Pancreas (tissue), 10 donors: ENCODE measurements at regions not wholly inside any gene's neighbourhood (a gene's known extent, or its start where the extent isn't known, plus 50 kb on each side); places are given as distances from the start of the nearest gene placed in this dataset.
A peak's percentile ranks its signal among the peaks of the same experiment; 100 is the strongest.

Source experiments
- ATAC-seq, 4 donors: fragments of 200-7000 bp; cut with Tn5 transposase; one replicate each; pipeline versions ENCODE4 v1.8.0 to v1.9.1; 2020; ENCODE audit warnings: mild to moderate bottlenecking in 4 of 4, moderate library complexity in 4 of 4
- DNase-seq, 6 donors: peaks; one replicate each; pipeline ENCODE4 v3.0.0-alpha.2; 2020
- FAIRE-seq: peaks from 2 replicates; lab custom pipeline; 2012; peaks lifted over from hg19 to GRCh38; lab: Jason Lieb, UNC
- H3K27ac ChIP-seq, 4 donors: fragments of 200-600 bp; sonication (generic); 1 replicate in 3 of 4; 2 replicates in 1 of 4; pipeline versions ENCODE4 v1.5.0 to v1.8.0; 2020
- H3K27me3 ChIP-seq, 4 donors: fragments of 200-600 bp; one replicate each; pipeline ENCODE4 v1.8.0; 2021
- H3K36me3 ChIP-seq, 3 donors: fragments of 200-600 bp; sonication (generic) in 1 of 3; one replicate each; pipeline versions ENCODE4 v1.5.0 to v1.8.0; 2020 to 2021
- H3K4me1 ChIP-seq, 3 donors: fragments of 200-600 bp; one replicate each; pipeline ENCODE4 v1.8.0; 2021
- H3K4me3 ChIP-seq, 4 donors: fragments of 200-600 bp; sonication (generic) in 2 of 4; one replicate each; pipeline versions ENCODE4 v1.5.0 to v1.8.0; 2020 to 2021
- H3K9me3 ChIP-seq, 4 donors: fragments of 200-600 bp; one replicate each; pipeline ENCODE4 v1.8.0; 2021
- WGBS, 2 donors: extraction: QIAGEN DNeasy Blood & Tissue Kit; methylation state at CpG; one replicate each; pipeline ENCODE4 v1.1.7; 2013; 5-methylcytosine and 5-hydroxymethylcytosine counted together
- intact Hi-C, 3 donors: fragments of 100-400 bp; cut with DNase I; formaldehyde crosslinking; loops; one replicate each; pipeline versions ENCODE4 v1.11.1 to v1.14.2; 2022
- TF ChIP-seq, protein P1 (sequence below), 4 donors: fragments of 200-600 bp; sonication (generic) in 3 of 4; IDR thresholded peaks; one replicate each; pipeline versions ENCODE4 v1.5.0 to v1.8.0; 2021; ENCODE audit warnings: antibody characterized with exemption in 4 of 4
- donor health status: healthy with polysubstance abuse.
- donor health status: DM: no; HTN: no; CAD: no; lungs with moderate emphysema.
- donor health status: DM: no; HTN: no; CAD: no.
- donor health status: control.
- donor health status: control.
- donor health status: Bipolar disorder and iron deficiency.
- donor health status: DM: yes; HTN: yes; CAD: no.
- donor health status: DM: no; HTN: no; CAD: no.
- donor health status: DM: no; HTN: no; CAD: no.
- donor health status: DM: yes; HTN: yes; CAD: no.

- no peak for ATAC-seq
- no peaks in the 10 kb centered on the region for H3K9me3 ChIP-seq
- 93 to 96% methylated on average over 22 of the region's 22 CpGs for WGBS, 2 donors
- H3K27me3 ChIP-seq = no peaks in the 10 kb centered on the region
- TF ChIP-seq, protein P1, sequence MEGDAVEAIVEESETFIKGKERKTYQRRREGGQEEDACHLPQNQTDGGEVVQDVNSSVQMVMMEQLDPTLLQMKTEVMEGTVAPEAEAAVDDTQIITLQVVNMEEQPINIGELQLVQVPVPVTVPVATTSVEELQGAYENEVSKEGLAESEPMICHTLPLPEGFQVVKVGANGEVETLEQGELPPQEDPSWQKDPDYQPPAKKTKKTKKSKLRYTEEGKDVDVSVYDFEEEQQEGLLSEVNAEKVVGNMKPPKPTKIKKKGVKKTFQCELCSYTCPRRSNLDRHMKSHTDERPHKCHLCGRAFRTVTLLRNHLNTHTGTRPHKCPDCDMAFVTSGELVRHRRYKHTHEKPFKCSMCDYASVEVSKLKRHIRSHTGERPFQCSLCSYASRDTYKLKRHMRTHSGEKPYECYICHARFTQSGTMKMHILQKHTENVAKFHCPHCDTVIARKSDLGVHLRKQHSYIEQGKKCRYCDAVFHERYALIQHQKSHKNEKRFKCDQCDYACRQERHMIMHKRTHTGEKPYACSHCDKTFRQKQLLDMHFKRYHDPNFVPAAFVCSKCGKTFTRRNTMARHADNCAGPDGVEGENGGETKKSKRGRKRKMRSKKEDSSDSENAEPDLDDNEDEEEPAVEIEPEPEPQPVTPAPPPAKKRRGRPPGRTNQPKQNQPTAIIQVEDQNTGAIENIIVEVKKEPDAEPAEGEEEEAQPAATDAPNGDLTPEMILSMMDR (IDR thresholded peaks at IDR 0.05) = no peak
- intact Hi-C loops = no loop called here
- FAIRE-seq = no peak
- H3K27ac ChIP-seq = no peak overlapping the region
- H3K36me3 ChIP-seq = no peaks in the 10 kb centered on the region
- no peaks in the 10 kb centered on the region for H3K4me1 ChIP-seq
- peak in 1 of 6 donors; percentile 33 for DNase-seq
- H3K4me3 ChIP-seq = no peak overlapping the region
Observed at GRCh38 chr11:70550456-70551195, 152.3 kb downstream of the CTTN start.

DNA sequence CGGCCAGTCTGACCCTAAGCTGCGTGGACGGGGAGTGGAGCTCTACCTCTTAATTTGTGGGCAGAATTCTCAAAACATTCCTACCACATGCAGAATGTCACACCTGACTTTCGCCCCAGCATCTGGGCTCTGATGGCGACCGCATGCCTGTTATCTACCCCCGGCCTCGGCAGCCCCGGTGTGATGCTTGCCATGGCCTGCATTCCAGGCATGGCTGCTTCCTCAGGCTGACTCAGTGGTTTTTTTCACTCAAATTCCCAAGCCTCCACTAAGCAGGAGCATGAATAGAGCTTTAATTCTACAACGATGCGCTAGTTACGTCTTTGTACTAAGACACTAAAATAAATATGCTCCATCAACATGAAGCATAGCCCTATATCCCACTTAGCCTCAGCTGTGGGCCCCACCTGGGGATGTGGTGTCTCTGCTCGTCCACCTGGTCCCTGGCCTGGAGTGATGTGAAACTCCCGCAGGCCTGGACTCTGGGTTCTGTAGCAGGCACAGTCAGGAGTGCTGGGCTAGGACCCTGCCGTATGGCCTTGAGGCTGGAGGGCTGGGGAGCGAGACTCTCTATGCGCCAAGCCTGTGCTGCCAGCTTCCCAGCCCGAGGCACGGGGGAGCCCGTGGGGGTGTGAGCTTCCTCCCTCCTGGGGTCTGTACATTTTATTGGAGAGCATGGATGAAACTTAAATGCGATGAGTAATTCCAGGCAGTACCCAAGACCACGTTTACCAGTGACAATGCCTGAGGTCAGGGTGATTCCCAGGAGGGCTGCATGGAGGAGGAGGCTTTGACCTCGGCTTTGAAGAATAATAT is 153.2 kb downstream of the CTTN start:
- TF ChIP-seq, protein P1 (IDR thresholded peaks at IDR 0.05) = no peak
- intact Hi-C loops = no loop called here
- no peak for DNase-seq
- ATAC-seq = no peak
- Histone ChIP-seq H3K9me3 (no peaks in the 10 kb centered on the region), H3K27ac (no peak overlapping the region), H3K4me3 (no peak overlapping the region), H3K4me1 (no peaks in the 10 kb centered on the region), H3K36me3 (no peaks in the 10 kb centered on the region), H3K27me3 (no peaks in the 10 kb centered on the region)
- no peak for FAIRE-seq
- WGBS, 2 donors = 83 to 84% methylated on average over 23 of the region's 23 CpGs

DNA sequence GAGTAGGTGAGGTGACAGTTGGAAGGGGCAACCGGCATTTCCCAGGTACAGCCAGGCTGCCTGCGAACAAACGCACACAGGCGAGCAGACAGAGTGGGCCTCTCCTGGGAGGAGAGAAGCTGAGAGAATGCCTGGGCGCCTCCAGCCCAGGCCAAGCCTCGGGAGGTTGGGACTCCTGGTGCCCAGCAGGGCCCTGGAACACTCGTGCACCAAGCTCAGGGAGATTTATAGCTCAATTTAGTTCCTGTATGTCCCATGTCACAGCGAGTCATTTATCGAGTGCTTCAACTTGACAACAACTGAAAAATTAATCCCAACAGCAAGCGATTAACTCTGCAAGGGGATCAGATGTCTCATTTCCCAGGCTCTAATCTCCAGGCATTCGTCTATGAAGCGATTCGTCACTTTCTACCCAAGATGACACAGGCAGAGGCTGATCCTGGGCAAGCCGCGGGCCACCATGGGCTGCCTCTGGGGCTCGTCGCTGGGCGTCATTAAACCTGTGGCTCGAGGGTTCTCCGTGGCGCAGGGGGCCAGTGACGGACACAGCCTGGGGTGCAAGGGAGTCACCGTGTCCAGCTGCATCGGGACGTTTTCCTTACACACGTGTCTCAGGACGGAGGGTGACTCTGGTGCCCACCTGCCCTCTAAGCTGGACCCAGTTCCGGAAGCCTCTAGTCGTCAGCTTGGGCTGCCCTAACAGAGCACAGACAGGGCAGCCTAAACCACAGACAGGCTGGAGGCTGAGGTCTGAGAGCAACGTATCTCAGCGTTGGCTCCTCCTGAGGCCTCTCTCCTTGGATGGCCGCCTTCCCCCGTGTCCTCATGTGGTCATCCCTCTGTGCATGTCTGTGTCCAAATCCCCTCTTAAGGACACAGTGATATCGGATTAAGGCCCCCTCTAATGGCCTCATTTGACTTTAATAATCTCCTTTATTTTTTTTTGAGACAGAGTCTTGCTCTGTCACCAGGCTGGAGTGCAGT is 154.1 kb downstream of the CTTN start:
- Histone ChIP-seq H3K4me3 (no peak overlapping the region), H3K27ac (no peak overlapping the region), H3K4me1 (no peaks in the 10 kb centered on the region), H3K27me3 (no peaks in the 10 kb centered on the region), H3K9me3 (no peaks in the 10 kb centered on the region), H3K36me3 (no peaks in the 10 kb centered on the region)
- no peak for ATAC-seq
- intact Hi-C loops = no loop called here
- TF ChIP-seq, protein P1 (IDR thresholded peaks at IDR 0.05) = no peak
- 70 to 74% methylated on average over 34 of the region's 34 CpGs for WGBS, 2 donors
- FAIRE-seq = no peak
- peak in 1 of 6 donors; percentile 39 for DNase-seq

DNA sequence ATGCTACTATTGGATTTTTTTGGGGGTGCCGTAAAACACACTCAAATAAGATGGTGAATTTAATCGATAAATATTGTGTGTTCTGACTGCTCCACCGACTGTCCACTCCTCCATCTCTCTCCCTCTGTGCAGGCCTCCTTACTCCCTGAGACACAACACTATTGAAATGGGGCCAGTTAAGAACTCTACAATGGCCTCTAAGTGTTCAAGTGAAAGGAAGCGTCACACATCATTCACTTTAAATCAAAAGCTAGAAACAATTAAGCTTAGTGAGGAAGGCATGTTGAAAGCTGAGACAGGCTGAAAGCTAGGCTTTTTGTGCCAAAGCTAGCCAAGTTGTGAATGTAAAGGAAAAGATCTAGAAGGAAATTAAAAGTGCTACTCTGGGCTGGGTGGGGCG is 156.7 kb downstream of the CTTN start:
- Histone ChIP-seq H3K27ac (no peak overlapping the region), H3K36me3 (no peaks in the 10 kb centered on the region), H3K4me3 (no peak overlapping the region), H3K9me3 (no peaks in the 10 kb centered on the region), H3K27me3 (no peaks in the 10 kb centered on the region), H3K4me1 (no peaks in the 10 kb centered on the region)
- 95 to 97% methylated on average over 5 of the region's 5 CpGs for WGBS, 2 donors
- ATAC-seq (no peak), DNase-seq (no peak), FAIRE-seq (no peak)
- TF ChIP-seq, protein P1 (IDR thresholded peaks at IDR 0.05) = no peak
- intact Hi-C loops = no loop called here
